TTC549 (cell line): ENCODE measurements at regions not wholly inside any gene's neighbourhood (a gene's known extent, or its start where the extent isn't known, plus 50 kb on each side); places are given as distances from the start of the nearest gene placed in this dataset.

Experiments
- FAIRE-seq: peaks from 2 replicates; lab custom pipeline; 2012; peaks lifted over from hg19 to GRCh38; lab: Jason Lieb, UNC

- FAIRE-seq = no peak
Observed at GRCh38 chr4:125060376-125060775, 254.4 kb upstream of the FAT4 start.

GRCh38 chr4:125049711-125050110 is 265.0 kb upstream of the FAT4 start:
- no peak for FAIRE-seq

DNA sequence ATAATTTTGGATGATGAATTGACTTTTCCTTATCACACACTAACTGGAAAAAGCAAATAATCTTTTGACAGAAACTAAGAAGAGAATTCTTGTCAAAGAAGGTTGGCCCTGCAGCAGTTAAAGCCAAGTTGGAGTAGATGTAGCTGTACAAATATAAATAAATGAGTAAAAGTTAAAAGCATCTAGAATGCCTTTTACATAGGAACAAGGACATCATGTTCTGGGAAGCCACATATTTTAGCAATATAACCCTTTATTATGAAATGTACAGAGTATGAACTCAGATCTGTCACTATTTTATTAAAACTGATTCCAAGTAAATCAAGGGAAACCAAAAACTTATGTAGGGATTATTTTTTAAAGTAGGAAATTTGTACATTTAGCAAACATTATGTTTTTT is 269.4 kb upstream of the FAT4 start:
- no peak for FAIRE-seq

DNA sequence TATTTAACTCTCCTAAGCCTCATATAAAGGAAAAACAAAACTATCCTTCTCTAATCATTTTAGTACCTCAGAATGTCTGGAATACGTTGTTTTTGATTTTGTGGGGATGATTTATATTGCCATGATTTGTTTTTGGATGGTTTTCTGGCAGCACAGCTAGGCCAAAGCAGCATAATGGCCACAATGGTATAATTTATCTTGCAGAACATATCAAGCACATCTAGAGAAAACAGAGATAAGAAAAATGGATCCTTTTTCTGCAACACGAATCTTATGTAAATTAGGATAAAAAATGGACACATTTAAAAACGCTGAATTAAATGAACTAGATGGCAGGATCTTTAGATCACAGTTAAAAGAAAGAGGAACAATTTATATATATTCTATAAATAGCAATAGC is 269.9 kb upstream of the FAT4 start:
- no peak for FAIRE-seq

DNA sequence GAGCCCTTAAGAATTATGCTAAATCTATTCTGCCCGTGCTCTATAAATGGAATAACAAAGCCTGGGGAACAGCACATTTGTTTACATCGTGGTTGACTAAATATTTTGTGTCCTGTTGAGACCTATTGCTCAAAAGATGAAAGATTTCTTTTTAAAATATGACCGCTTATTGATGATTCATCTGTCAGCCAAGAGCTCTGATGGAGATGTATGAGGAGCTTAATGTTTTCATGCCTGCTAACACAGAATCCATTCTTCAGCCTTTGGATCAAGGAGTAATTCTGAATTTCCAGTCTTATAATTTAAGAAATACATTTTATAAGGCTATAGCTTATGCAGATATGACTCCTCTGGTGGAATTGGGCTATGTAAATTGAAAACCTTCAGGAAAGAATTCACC is 271.3 kb upstream of the FAT4 start:
- FAIRE-seq = no peak

GRCh38 chr4:125042041-125042440 is 272.7 kb upstream of the FAT4 start:
- no peak for FAIRE-seq

DNA sequence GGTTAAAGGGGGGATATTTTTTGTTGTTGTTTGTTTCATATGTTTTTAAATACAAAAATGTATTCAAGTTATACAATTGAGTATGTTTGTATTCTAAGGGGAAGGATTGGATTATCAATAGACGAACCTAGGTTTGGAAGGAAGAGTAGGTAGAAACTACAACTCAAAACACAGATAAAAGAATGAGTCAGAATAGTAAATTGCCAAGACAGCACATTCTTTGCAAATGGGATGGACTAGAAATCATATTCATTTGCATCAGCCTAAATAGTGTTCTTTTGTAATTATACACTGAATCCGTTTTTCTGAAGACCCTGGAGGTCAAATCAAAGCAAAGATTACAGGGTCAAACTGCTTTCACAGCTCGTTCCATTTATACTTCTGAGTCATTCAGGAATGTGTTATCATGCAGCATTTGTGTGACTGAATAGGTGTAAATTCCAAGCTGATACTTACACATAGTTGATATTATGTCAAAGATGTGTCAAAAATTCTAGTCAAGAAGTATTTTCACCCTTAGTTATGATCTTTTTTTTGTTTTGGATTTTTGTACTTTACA is 273.3 kb upstream of the FAT4 start:
- FAIRE-seq = no peak

DNA sequence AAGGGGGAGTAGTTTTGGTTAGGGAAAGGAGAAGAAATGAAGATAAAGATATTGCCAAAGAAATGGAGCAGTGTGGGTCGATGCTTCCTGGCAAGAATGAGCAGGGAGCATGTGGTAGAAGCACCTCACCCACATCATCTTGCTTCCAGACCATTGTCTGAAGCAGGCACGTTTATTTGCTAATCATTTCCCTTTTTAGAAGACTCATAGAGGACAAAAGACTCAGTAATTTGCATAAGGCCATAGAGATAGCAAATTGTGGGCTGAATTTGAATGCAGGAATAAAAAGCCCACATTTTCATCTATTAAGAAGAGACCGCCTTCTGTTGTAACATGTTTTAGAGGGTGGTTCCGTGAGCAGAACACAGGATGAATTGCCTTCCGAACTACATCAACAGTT is 275.2 kb upstream of the FAT4 start:
- FAIRE-seq = no peak

DNA sequence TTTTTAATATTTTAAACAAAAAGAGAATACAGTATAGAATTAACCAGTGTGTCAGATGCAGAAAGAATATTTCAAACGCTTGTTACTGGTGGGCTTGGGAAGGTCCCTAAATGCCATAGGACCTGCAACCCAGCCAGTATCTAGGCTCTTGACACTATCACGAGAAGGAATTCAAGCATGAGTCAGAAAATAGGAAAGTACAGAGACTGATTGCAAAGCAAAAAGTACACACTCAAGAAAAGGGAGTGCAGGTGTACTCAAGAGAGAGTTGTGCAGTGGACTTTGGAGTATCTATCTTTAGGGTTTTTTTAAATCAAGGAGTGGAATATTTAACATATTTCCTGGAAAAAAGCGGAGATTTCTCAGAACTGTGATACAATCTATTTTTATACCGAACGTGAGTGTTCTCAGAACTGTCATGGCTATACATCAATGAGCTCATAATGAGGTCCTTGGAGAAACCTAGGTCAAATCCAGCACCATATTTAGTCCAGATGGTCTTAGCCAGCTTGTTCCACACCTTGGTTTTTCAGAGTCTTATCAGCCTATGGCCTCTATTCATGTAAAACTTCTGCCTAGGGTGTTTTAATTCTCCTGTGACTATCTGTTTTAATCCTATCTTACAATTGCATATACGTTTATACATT is 291.8 kb upstream of the FAT4 start:
- FAIRE-seq = no peak

DNA sequence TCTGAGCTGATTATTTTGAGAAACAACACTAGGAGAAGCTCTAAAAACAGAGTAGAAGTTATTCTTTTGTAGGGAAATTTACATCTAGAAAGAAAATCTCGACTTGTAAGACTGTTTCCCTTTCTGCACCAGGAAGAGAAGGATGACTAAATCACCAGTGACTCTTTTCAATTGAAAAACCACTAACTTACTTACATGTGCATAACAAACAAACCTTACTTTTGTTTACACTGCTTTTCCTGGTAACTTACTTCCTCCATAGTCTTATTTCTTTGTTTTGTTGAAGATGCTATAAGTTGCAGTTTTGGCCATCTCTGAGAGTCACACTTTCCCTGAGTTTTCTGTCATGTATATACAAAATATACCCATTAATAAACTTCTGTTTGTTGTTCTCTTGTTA is 293.6 kb upstream of the FAT4 start:
- no peak for FAIRE-seq

- FAIRE-seq = no peak
Observed at GRCh38 chr4:125020089-125021034, 294.4 kb upstream of the FAT4 start.

- no peak for FAIRE-seq
Observed at GRCh38 chr4:125016892-125017299, 297.9 kb upstream of the FAT4 start.

- FAIRE-seq = no peak
Observed at GRCh38 chr4:125013891-125014290, 300.9 kb upstream of the FAT4 start.

DNA sequence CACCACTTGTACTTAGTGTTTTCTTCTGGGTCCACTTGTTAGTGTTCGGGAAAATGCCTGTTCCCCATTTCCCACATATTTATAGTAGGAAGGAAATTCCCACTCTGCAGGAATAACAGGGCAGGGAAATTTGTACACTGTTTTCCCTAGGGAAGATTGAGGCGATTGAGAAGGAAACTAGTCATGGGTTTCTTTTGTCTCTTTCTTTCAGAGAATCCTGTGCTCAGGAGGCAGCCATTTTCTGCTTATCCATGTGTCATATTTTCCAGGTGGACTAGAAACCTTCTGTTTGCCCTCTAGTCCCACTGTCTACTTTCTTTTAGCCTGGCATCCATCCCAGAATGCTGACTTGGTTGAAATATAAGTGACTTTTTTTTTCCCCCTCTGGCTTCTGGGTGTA is 299.1 kb upstream of the ANKRD50 start:
- no peak for FAIRE-seq

DNA sequence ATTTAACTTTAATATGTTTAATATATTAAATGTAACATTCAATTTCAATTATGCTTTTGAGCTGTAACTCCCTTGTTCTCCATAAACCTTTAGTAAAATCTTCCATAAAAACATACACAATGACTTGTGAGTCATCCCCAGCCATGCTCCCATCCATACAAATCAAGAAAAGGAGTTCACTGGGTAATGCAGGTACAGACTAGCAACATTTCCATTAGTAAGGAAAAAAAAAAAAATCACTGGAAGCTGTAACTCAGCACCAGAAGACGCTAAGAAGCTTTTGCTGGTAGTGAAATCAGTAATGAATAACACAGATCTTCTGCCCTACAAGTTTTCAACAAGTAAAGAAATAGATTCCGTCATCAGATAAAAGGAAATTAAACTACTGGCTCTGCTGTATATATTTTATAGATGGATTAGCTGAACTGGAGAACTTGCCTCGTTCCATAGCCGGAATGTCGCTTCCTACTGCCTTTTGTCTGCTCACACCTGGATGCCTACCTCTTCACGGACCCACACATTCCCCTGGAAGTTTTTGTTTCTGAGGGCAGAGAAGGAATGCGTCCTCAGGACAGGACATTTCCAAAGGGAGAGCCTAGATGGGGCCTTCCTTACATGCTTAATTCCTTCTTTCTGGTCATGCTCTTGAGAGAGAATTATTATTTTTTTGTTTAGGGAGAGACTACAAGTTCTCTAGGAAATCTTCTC is 298.4 kb upstream of the ANKRD50 start:
- no peak for FAIRE-seq

DNA sequence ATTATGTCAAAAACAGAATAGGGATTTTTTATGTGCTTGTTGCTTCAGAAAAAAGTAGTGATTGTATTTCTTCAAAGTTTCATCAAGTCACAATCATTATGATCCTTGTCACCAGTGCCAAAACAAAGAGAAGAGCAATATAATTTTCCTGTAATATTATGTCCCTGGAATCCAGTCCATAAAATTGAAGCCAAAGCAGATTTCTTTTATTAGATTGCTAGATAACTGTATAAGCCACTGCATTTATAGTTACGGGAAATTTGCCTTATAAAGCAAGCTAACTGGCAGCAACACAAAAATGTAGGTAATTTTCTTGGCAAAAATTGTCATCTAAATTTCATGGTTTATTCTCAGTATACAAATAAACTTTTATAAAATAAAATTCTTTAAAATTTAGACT is 296.1 kb upstream of the ANKRD50 start:
- no peak for FAIRE-seq

DNA sequence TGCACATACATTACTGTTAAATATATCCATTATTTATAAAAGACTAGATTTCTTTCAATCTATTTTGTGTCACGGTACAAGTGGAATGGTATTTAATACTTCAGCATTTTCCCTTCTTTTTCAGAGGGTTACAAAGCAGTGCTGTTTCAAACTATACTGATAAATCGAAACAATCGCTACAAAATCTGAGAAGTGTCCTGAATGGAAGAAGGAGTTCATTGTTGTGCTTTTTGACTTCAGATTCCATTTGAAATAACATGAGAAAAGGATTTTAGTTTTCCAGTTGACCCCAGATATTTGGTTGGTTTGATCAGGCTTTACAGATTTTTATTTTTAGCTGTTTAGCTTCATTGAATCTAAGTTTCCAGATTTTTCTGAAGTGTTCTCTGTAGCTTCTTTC is 292.1 kb upstream of the ANKRD50 start:
- no peak for FAIRE-seq

DNA sequence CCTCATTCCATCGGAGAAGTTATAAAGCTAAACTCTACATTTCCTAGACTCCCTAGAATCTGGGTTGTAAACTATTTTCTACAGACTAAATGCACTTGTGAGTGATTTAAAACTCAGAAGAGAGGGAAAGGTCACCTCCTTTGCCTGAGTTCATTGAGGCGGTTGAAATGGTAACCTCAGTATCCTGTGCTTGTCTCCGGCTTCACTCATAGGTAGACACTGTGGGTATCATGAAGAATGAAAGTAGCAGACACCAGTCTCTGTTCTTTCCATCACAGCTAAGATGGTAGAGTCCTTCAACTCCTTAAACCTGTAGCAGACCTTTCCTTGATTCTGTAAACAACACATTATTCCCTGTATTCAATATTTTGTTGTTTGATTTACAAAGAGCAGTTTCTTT is 291.3 kb upstream of the ANKRD50 start:
- FAIRE-seq = no peak

DNA sequence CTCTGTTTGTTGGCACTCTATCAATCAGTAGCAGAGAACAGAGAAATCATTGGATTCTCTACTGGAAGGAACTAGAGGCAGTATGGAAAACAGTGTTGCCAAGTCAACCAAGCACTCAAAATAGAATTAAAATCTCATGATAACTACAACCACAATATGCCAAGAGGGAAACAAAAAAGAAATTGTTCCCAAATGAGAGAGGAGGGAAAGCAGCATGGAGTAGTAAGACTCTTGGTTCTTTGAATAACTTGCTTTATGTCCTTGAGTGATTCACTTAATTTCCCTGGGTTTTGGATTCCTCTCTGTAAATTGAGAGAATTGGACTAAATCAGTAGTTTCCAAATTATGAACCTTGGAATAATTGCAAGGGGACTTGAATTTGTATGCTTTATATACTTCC is 285.5 kb upstream of the ANKRD50 start:
- FAIRE-seq = no peak

DNA sequence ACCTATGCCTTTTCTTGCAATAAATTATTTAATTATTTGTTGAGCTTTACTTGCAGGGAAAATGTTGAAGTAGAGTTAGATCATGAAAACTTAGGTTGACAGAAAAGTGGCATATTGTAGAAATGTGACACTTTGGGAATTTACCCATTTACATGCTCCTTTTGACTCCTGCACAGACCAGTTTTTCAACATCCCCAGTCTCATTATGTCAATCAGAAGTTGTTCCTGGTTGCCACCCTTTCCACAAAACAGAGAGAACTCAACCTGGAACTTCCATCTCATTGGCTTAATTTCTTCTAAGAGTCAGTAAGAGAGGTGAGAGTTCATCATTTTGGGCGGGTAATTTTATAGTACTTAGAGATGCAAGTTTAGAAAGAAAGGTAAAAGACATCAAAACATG is 284.6 kb upstream of the ANKRD50 start:
- FAIRE-seq = no peak

GRCh38 chr4:124993838-124994237 is 281.3 kb upstream of the ANKRD50 start:
- FAIRE-seq = no peak

DNA sequence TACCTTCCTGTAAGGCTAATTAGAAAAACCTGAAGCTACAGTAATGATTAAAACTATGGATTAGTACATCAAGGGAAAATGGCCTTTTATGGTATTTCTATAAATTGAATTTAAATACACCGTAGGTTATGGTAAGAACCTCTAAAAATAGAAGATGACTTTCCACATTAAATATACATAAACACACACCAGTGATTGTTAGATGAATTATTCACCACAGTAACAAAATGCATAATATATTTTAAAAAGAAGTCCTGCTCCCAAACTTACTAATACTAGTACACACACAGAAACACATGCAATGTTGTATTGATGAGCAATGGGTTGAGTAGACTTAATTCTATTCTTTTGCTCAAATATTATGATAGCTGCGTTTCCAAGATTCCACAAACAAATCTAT is 277.9 kb upstream of the ANKRD50 start:
- no peak for FAIRE-seq

DNA sequence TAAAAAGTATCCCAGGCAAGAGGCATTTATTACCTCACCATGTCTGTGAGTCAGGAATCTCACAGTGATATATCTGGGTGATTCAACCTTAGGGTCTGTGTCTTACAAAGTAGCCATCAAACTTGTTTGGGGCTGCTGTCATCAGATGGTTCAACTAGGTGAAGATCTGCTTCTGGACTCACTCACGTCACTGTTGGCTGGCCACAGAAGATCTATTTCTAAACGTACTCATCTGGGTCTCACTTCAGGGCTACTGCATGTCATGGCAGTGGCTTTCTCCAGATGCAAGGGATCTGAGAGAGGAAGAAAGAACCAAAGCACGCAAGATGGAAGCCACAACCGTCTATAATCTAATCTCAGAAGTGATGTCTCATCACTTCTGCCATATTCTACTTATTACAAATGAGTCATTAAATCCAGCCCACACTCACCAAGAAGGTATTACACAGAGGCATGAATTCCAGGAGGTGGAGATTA is 267.8 kb upstream of the ANKRD50 start:
- FAIRE-seq = no peak
